HG03066 (cell line): ENCODE measurements at regions not wholly inside any gene's neighbourhood (a gene's known extent, or its start where the extent isn't known, plus 50 kb on each side); places are given as distances from the start of the nearest gene placed in this dataset.
A peak's percentile ranks its signal among the peaks of the same experiment; 100 is the strongest.

Experiments used
- ATAC-seq: cut with Tn5 transposase; IDR thresholded peaks from one replicate; pipeline ENCODE4 v1.9.1; 2021; ENCODE audit warnings: low read depth; ENCODE audit not compliant: unreplicated experiment

- ATAC-seq = no peak
Observed at GRCh38 chr2:12269041-12269972, 447.4 kb upstream of the TRIB2 start.

GRCh38 chr2:12270876-12271588 is 445.7 kb upstream of the TRIB2 start:
- ATAC-seq = peak; percentile 43

DNA sequence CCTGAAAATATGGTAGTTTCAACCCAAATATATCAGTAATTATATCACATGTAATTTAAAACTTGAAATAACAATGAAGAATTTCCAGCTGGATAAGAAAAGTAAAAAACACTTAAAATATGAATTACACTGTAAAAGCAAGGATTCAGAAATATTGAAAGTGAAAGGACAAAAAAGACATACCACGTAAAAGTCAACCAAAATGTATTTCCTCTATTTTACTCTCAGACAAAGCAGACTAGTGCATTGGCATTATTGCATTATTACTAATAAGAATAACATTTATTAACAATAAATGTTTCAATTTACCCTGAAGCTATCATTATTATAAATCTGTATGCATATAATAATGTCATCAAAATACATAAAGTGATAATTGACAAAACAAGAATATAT is 445.1 kb upstream of the TRIB2 start:
- ATAC-seq = peak; percentile 54

DNA sequence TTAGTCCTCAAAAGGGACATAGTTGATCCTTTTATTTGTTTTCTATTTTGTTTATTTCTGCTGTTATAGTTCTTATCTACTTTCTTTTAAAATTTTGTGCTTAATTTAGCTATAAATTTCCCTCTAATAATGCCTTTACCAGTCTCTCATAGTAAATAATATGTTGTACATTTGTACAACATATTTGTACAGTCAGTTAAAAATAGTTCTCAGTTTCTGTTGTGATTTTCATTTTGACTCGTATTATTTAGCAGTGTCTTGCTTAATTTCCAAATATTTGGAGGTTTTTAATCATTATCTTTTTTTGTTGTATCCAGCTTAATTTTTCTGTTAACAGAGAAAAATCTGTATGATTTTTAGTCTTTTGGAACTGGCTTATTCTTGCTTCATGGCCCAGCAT is 443.6 kb upstream of the TRIB2 start:
- peak; percentile 56 for ATAC-seq

GRCh38 chr2:12274591-12274990 is 442.1 kb upstream of the TRIB2 start:
- no peak for ATAC-seq

DNA sequence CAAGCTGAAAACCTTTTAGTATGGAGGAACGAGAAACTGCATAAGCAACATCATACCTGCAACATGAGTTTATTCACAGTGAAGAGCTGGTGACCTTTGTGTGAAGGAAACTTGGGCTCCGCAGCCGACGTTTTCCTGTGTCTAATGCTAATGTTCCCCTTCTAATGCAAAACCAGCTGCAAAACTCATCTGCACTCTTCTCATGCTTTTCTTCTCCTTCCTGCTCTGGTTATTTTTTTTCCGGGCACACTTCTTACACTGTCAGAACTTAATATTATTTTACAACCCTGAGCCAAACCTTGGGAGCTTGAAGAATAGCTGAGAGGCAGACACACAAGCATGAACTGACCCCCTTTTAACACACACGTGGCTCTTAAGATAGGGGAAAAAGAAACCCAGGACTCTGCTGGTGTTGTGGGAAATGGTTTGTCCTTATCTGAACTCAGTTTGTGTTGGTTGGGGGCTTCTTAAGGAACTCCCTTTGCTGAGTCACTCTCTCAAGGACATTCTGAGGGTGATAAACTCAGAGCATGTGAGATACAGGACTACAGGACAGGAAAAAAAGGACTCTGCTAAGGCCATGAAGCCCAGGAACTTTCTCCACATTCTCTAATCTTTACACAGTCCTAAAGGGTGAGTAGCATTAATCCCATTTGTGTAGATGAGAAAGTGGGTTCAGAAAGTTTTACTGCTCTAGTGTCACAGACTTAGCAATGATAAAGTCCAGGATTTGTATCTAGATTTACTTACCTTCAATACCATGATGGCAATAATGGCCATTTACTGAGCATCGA is 439.3 kb upstream of the TRIB2 start:
- no peak for ATAC-seq

DNA sequence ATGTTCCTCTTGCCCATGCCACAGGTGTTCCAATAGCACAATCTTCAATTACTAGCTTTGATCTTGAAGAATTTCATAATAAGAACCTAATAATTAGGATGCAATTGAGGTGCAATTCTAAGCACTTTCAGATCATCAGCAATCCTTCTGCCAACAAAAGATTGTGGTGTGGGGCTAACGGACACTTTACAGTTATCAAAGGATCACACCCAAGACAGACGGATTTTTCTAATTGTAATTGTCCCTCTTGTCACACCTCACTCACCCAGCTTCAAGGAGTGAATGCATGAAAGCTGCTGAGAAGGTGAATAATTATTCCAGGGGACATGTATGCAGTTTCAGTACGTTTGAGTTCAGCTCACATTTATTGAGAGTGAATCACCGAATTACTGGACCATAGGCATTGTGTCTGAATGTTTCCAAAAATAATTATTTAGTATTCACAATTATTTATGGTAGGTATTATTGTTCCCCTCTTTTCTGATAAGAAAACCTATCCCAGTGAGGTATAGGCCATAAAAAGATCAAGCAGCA is 438.5 kb upstream of the TRIB2 start:
- no peak for ATAC-seq

GRCh38 chr2:12282780-12283695 is 433.7 kb upstream of the TRIB2 start:
- ATAC-seq = peak; percentile 83

DNA sequence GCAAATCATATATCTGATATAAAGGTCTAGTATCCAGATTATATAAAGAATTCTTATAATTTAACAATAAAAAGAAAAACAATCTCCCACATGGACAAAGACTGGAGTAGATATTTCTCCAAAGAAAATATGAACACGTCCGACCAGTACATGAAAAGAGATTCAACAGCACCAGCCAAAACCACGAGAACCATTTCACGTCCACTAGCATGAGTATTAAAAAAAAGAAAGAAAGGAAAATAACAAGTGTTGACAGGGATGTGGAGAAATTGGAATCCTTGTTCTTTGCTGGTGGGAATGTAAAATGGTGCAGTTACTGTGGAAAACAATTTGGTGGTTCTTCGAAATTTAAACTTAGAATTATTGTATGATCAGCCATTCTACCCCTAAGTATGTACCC is 432.7 kb upstream of the TRIB2 start:
- ATAC-seq = no peak

GRCh38 chr2:12284487-12284886 is 432.2 kb upstream of the TRIB2 start:
- no peak for ATAC-seq

DNA sequence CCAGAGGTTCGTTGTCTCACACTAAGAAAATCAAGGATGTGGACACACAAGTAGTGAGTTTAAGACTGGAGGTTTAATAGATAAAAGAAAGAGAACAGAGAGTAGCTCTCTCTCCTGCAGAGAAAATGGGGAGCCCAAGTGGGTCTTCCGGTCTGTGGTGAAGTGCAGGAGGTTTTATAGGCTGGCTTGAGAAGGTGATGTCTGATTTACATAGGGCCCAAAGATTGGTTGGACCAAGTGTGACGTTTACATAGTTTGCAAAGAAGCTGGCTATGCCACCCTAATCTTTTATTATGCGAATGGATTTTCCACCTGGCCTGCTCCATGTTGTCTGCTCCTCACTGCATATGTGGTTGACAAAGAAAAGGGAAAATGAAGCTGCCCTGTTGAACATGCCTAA is 430.4 kb upstream of the TRIB2 start:
- ATAC-seq = no peak

DNA sequence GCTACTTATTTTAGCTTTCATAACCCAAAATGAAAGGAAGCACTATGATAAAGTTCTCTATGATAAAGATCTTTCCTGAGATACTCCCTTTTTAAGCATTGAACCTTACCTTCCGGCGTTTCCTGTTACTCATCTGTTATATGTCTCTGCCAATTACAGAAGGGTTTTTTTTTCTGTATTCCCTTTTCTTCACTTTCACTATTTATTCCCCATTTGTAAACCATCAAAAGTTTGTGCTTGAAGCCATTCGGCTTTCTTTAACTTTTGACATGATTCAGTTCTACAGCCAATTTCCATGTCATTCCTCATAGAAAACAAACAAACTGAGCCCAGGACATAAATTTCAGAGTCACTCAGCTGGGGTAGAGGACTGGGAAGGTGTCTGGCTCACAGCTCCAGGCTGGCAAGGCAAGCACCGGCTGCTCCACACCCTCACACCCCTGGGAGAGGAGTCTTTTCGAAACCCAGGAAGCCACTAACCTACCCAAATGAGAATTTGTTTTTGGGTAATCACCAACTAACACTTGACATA is 429.4 kb upstream of the TRIB2 start:
- ATAC-seq = no peak

DNA sequence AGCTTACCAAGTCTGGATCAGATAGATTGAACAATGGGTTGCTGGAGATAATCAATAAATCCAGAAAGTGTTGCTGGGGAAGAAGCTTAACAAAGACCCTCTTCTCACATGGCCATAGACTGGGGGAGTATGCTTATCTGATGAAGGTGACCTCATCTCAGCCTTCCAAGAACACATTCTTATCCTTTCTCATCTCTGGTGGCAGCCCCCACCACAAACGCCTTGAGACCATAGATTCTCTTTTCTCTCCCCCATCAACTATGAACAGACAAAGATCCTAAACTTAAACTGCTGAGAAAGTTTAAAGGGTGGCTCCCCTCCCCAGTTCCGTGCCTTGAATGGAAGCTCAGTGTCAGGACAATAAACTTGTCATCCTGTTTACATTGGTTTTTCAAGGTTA is 428.7 kb upstream of the TRIB2 start:
- no peak for ATAC-seq

DNA sequence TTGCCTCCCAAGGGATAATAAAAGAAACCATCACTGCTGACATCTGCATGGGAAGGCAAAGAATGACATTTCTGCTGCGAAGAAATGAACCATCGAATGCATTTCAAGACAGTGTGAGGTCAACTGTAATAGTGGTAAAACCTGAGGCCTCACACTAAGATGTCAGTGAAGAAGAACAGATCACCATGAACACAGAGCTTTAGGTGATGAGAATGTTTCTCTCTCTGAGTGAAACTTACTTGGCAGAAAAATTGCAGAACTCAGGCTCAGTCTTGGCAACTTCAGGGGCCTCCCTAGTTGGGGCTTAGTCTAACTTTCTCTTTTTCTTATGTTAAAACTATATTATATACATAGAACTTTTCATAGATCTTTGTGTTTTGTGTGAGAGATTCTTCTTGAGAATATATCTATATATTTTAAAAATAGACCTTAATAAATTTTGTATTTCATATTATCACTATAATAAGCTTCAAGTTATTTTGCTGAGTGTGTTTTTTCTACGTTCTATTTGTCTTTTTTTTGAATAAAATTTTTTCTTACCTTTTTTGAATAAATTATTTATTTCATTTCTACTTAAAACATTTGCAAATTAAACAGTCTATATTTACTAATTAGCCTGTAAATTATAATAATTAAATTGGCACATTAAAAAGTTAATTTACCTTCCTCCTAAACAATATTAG is 427.5 kb upstream of the TRIB2 start:
- no peak for ATAC-seq

DNA sequence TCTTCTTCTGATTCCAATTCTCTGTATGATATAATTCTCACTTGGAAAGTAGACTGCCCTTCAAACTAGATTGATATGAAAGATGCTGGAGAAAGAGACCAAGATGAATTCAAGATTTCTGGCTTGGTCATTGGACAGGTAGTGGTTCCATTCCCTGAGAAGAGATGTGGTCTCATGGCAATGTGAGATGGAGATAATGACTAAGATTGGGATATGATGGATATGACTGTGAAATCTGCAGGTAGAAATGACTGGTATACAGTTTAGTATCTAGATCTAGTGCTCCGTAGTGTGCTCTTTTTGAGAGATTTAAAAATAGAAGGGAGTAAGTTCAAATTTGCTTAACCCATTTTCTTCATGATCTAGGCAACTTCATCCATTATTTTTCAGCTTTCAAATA is 425.4 kb upstream of the TRIB2 start:
- no peak for ATAC-seq

DNA sequence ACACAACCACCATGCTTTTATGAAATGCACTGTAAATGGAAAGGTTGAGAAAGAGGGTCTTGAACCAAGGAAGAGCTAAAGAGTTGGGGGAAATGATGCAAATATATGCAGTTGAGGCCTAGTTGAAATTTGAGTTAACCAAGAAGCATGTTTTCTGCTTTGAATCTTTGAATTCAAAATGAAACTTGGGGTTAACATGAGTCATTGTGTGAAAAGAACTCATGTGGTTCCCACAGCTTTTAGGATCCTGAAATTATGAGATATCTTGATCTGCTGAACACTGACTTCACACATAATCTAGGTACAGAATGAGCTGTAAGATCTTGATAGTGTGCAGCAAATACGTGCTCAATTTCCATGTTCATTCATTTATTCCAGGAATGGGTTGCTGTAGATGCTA is 422.9 kb upstream of the TRIB2 start:
- ATAC-seq = peak; percentile 92

DNA sequence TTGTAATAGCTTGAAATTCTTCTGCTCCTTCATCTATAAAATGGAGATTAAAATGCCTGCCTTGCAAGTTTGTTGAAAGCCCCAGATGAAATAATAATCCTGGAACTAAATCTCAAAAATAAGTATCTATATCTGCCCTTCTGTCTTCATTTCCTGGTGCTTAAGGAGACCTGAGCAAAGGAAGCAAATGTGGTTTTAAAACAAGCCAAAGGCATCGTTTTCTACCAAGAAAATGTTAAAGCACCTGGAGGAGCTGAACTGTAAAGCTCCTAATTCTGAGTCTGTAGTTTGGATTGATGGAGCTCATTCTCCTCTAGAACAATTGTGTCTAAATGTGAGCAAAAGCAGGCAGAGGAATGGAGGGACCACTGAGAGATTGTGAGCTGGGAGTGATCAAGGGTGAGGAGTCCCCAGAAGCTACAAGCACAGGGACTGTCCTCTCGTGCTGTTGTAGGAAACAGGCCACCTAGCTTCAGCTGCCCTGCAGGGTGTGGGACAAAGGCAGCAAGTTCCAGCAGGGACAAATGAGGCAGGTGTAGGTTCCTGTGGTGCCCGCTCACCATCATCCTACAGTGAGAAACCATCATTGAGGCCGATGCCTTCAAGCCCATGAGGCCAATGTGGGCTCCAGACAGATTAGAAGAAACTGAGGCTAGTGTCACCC is 420.7 kb upstream of the TRIB2 start:
- no peak for ATAC-seq

DNA sequence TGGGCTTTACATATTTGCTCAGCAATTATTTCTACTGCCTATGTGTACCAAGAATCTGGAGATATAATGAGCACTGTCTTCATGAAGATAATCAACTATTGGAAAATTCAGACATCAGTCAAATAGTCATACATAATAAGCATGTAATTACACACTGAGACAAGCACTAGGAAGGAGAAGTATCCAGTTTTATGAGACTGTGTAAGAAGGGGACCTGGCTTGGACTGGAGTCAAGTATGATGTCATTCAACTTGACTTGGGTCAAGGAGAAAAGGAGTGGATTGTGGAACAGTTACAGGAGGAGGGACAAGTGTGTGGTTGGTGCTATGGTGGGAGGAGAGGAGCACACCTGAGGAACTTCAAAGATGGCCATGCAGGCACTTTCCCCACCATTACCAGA is 419.8 kb upstream of the TRIB2 start:
- ATAC-seq = no peak
